OCI-LY1 (cell line): ENCODE measurements at regions not wholly inside any gene's neighbourhood (a gene's known extent, or its start where the extent isn't known, plus 50 kb on each side); places are given as distances from the start of the nearest gene placed in this dataset.

ENCODE experiments used
- H2AFZ ChIP-seq: fragments of 200-600 bp; sonication (generic), shearing (Covaris generic); 2 replicates; pipeline ENCODE4 v1.6.0; 2014; ENCODE audit warnings: antibody characterized with exemption, mild to moderate bottlenecking, low read length
- H3F3A ChIP-seq: fragments of 200-600 bp; sonication (generic), shearing (Covaris generic); 2 replicates; pipeline ENCODE4 v1.6.0; 2014; ENCODE audit warnings: mild to moderate bottlenecking, antibody characterized with exemption, low read length, moderate library complexity; ENCODE audit not compliant: insufficient read depth
- H3K27ac ChIP-seq: fragments of 200-600 bp; sonication (generic); 2 replicates; pipeline ENCODE4 v1.5.1; 2014; ENCODE audit warnings: low read length, mixed run types, mild to moderate bottlenecking, low read depth; ENCODE audit not compliant: poor library complexity, severe bottlenecking
- H3K27me3 ChIP-seq: fragments of 200-600 bp; sonication (generic); 2 replicates; pipeline ENCODE4 v1.6.0; 2014; ENCODE audit warnings: antibody characterized with exemption, mild to moderate bottlenecking, low read length, moderate library complexity; ENCODE audit not compliant: insufficient read depth
- H3K36me3 ChIP-seq: fragments of 200-600 bp; sonication (generic); 2 replicates; pipeline ENCODE4 v1.6.1; 2014; ENCODE audit warnings: mild to moderate bottlenecking, antibody characterized with exemption, low read length, moderate library complexity, mixed read lengths; ENCODE audit not compliant: insufficient read depth
- H3K4me1 ChIP-seq: fragments of 200-600 bp; sonication (generic); 2 replicates; pipeline ENCODE4 v1.5.1; 2014; ENCODE audit warnings: mild to moderate bottlenecking, low read length, moderate library complexity; ENCODE audit not compliant: insufficient read depth, severe bottlenecking
- H3K4me2 ChIP-seq: fragments of 200-600 bp; sonication (generic), shearing (Covaris generic); 2 replicates; pipeline ENCODE4 v1.6.1; 2014; ENCODE audit warnings: low read length
- H3K4me3 ChIP-seq: fragments of 200-600 bp; sonication (generic); 2 replicates; pipeline ENCODE4 v1.5.1; 2014; ENCODE audit warnings: low read length, low read depth, mild to moderate bottlenecking, mixed read lengths; ENCODE audit not compliant: poor library complexity, severe bottlenecking
- H3K79me2 ChIP-seq: fragments of 200-600 bp; shearing (Covaris generic); 2 replicates; pipeline ENCODE4 v1.6.1; 2016; ENCODE audit warnings: mixed run types, low read length, mixed read lengths; ENCODE audit not compliant: insufficient read depth
- H3K9ac ChIP-seq: fragments of 200-600 bp; sonication (generic), shearing (Covaris generic); 2 replicates; pipeline ENCODE4 v1.6.1; 2014; ENCODE audit warnings: mild to moderate bottlenecking, low read length, mixed read lengths
- H3K9me2 ChIP-seq: fragments of 200-600 bp; sonication (generic), shearing (Covaris generic); 2 replicates; pipeline ENCODE4 v1.6.1; 2014; ENCODE audit warnings: low read depth, mild to moderate bottlenecking, low read length, mixed read lengths
- H3K9me3 ChIP-seq: fragments of 200-600 bp; shearing (Covaris generic); 2 replicates; pipeline ENCODE4 v1.6.1; 2014; ENCODE audit warnings: low read length, mixed read lengths
- H4K20me1 ChIP-seq: fragments of 200-600 bp; sonication (generic), shearing (Covaris generic); 2 replicates; pipeline ENCODE4 v1.6.0; 2016; ENCODE audit warnings: mild to moderate bottlenecking, low read length; ENCODE audit not compliant: insufficient read depth
- CTCF ChIP-seq: fragments of 200-600 bp; sonication (generic), shearing (Covaris generic); IDR thresholded peaks from 2 replicates; pipeline ENCODE4 v1.5.1; 2017; ENCODE audit warnings: mild to moderate bottlenecking, antibody characterized with exemption, low read length, moderate library complexity, mixed read lengths
- EZH2 ChIP-seq: fragments of 200-600 bp; sonication (generic), shearing (Covaris generic); IDR thresholded peaks from 2 replicates; pipeline ENCODE4 v1.8.0; 2017; ENCODE audit warnings: borderline replicate concordance, mixed run types, mild to moderate bottlenecking, antibody characterized with exemption, low read length, moderate library complexity, mixed read lengths

- H3K27ac ChIP-seq = no peak overlapping the region
- no peaks in the 10 kb centered on the region for H3F3A ChIP-seq
- no peaks in the 10 kb centered on the region for H3K27me3 ChIP-seq
- TF ChIP-seq EZH2 = no peak
- no peak for TF ChIP-seq CTCF
- no peaks in the 10 kb centered on the region for H3K9me2 ChIP-seq
- H3K79me2 ChIP-seq = no peaks in the 10 kb centered on the region
- H3K4me2 ChIP-seq = no peak overlapping the region
- H3K36me3 ChIP-seq = no peaks in the 10 kb centered on the region
- H4K20me1 ChIP-seq = no peaks in the 10 kb centered on the region
- H2AFZ ChIP-seq = no peak overlapping the region
- H3K4me1 ChIP-seq = no peaks in the 10 kb centered on the region
- H3K4me3 ChIP-seq = no peak overlapping the region
- no peaks in the 10 kb centered on the region for H3K9me3 ChIP-seq
- no peak overlapping the region for H3K9ac ChIP-seq
These were observed 105.5 kb downstream of the ZC3H11B start for GRCh38 chr1:219507437-219507836.

GRCh38 chr1:219506936-219507335 lies 106.0 kb downstream of the ZC3H11B start:
- Histone ChIP-seq H3K27ac (no peak overlapping the region), H3K4me2 (no peak overlapping the region), H3K9me2 (no peaks in the 10 kb centered on the region), H4K20me1 (no peaks in the 10 kb centered on the region), H3F3A (no peaks in the 10 kb centered on the region), H3K79me2 (no peaks in the 10 kb centered on the region), H3K4me3 (no peak overlapping the region), H2AFZ (no peak overlapping the region), H3K9me3 (no peaks in the 10 kb centered on the region), H3K4me1 (no peaks in the 10 kb centered on the region), H3K27me3 (no peaks in the 10 kb centered on the region), H3K36me3 (no peaks in the 10 kb centered on the region), H3K9ac (no peak overlapping the region)
- TF ChIP-seq CTCF (no peak), EZH2 (no peak)

- Histone ChIP-seq H4K20me1 (no peaks in the 10 kb centered on the region), H3K4me1 (no peaks in the 10 kb centered on the region), H3F3A (no peaks in the 10 kb centered on the region), H3K4me2 (no peak overlapping the region), H2AFZ (no peak overlapping the region), H3K27me3 (no peaks in the 10 kb centered on the region), H3K9ac (no peak overlapping the region), H3K9me3 (no peaks in the 10 kb centered on the region), H3K27ac (no peak overlapping the region), H3K4me3 (no peak overlapping the region), H3K36me3 (no peaks in the 10 kb centered on the region), H3K79me2 (no peaks in the 10 kb centered on the region), H3K9me2 (no peaks in the 10 kb centered on the region)
- TF ChIP-seq CTCF (no peak), EZH2 (no peak)
These were observed 106.4 kb downstream of the ZC3H11B start for GRCh38 chr1:219506473-219506899.
